Epithelial cell of proximal tubule (primary cell): ENCODE measurements at regions not wholly inside any gene's neighbourhood (a gene's known extent, or its start where the extent isn't known, plus 50 kb on each side); places are given as distances from the start of the nearest gene placed in this dataset.

Experiments
- DNase-seq: peaks from one replicate; pipeline ENCODE4 v3.0.0-alpha.2; 2011; ENCODE audit warnings: low read depth
- H3K4me3 ChIP-seq: 2 replicates; pipeline ENCODE4 v1.5.1; 2011; ENCODE audit warnings: low read depth, mild to moderate bottlenecking, low read length
- CTCF ChIP-seq: conservative IDR thresholded peaks from 2 replicates; pipeline ENCODE4 v1.5.1; 2012; ENCODE audit warnings: low read depth, mild to moderate bottlenecking, low read length

GRCh38 chr9:87140605-87141109 lies 193.4 kb upstream of the GAS1 start:
- no peak overlapping the region for H3K4me3 ChIP-seq
- TF ChIP-seq CTCF, result no peak
- no peak for DNase-seq

- no peak for TF ChIP-seq CTCF
- H3K4me3 ChIP-seq, result no peak overlapping the region
- DNase-seq, result no peak
Measured at GRCh38 chr9:87141124-87141523, 193.8 kb upstream of the GAS1 start.

- H3K4me3 ChIP-seq, result no peak overlapping the region
- TF ChIP-seq CTCF, result no peak
- no peak for DNase-seq
Measured at GRCh38 chr9:87146933-87147332, 199.6 kb upstream of the GAS1 start.

GRCh38 chr9:87147839-87148238 lies 200.5 kb upstream of the GAS1 start:
- peak overlapping the region; percentile 50 for H3K4me3 ChIP-seq
- no peak for DNase-seq
- TF ChIP-seq CTCF, result no peak

- no peak for DNase-seq
- peak overlapping the region; percentile 50 for H3K4me3 ChIP-seq
- TF ChIP-seq CTCF, result no peak
Measured at GRCh38 chr9:87148331-87149104, 201.2 kb upstream of the GAS1 start.

GRCh38 chr9:87149799-87150198 lies 202.5 kb upstream of the GAS1 start:
- no peak for TF ChIP-seq CTCF
- no peak for DNase-seq
- no peak overlapping the region for H3K4me3 ChIP-seq

GRCh38 chr9:87152256-87152655 lies 204.9 kb upstream of the GAS1 start:
- no peak for DNase-seq
- no peak for TF ChIP-seq CTCF
- no peak overlapping the region for H3K4me3 ChIP-seq
